Heart left ventricle (tissue), 13 donors: ENCODE measurements at regions not wholly inside any gene's neighbourhood (a gene's known extent, or its start where the extent isn't known, plus 50 kb on each side); places are given as distances from the start of the nearest gene placed in this dataset.

Source experiments
- CTCF ChIP-seq, 12 donors: fragments of 200-600 bp; sonication (generic) in 4 of 12; IDR thresholded peaks; one replicate each; pipeline versions ENCODE4 v1.5.0 to v1.8.0; 2018 to 2022; ENCODE audit warnings: antibody characterized with exemption in 12 of 12, mild to moderate bottlenecking in 5 of 12
- POLR2A ChIP-seq, 2 donors: fragments of 450-650 bp; IDR thresholded peaks; one replicate each; pipeline ENCODE4 v1.6.1; 2017; ENCODE audit warnings: antibody characterized with exemption in 2 of 2, mild to moderate bottlenecking in 2 of 2, moderate library complexity in 2 of 2
- donor health status: ischemic (EF 13 %, LVEDD 7.1; RV severe dilation, severe dysfunction).
- donor health status: DM: no; HTN: yes; CAD: no.
- donor health status: DM: no; HTN: no; CAD: no.
- donor health status: ischemic (EF 25% LVEDD 6.9; RV normal size, moderate dysfunction).
- donor health status: ischemic (EF 25% LVEDD 5.7; RV mildly dilated, moderate dysfunction).
- donor health status: ischemic (EF 35%, LVEDD 5.7; RV mildly dilated, moderate dysfunction).
- donor health status: nonischemic (EF 11% LVEDD 7.7; RV severe dilation, severe dysfunction).
- donor health status: DM: yes; HTN: yes; CAD: no.
- donor health status: PGD.
- donor health status: ischemic (EF 29% LVEDD 5.4; RV normal size, mild dysfunction).
- donor health status: nonischemic (EF 23%, LVEDD 6.1; RV moderate dilation, normal function).

- TF ChIP-seq CTCF (IDR thresholded peaks at IDR 0.05) (no peak), POLR2A (IDR thresholded peaks at IDR 0.05) (no peak)
These were observed 251.6 kb upstream of the TSHZ3 start for GRCh38 chr19:31600731-31601295.
